Omental fat pad (tissue), 3 donors: ENCODE measurements at regions not wholly inside any gene's neighbourhood (a gene's known extent, or its start where the extent isn't known, plus 50 kb on each side); places are given as distances from the start of the nearest gene placed in this dataset.
"Not testable (repeated sequence)": the region's sequence is repeated elsewhere in the genome, so short reads cannot be mapped to it uniquely, and the experiment has no call there.

Source experiments
- ATAC-seq: fragments of 150-250 bp; one replicate; pipeline ENCODE4 v1.9.1; 2016; ENCODE audit warnings: mild to moderate bottlenecking, moderate library complexity; ENCODE audit not compliant: low FRiP score
- DNase-seq: peaks from one replicate; pipeline ENCODE4 v3.0.0-alpha.2; 2019; ENCODE audit warnings: low spot score
- CTCF ChIP-seq, 3 donors: fragments of 450-650 bp; IDR thresholded peaks; one replicate each; pipeline ENCODE4 v1.5.1; 2016 to 2017; ENCODE audit warnings: antibody characterized with exemption in 3 of 3, mild to moderate bottlenecking in 3 of 3, moderate library complexity in 2 of 3

- TF ChIP-seq CTCF (IDR thresholded peaks at IDR 0.05) = no peak
- DNase-seq = no peak
- ATAC-seq = no peak
These were observed 226.0 kb upstream of the ANKH start for GRCh38 chr5:15097552-15097951.

- DNase-seq, ATAC-seq: not testable (repeated sequence)
These were observed 225.1 kb upstream of the ANKH start for GRCh38 chr5:15096686-15097085.

GRCh38 chr5:15092801-15093200, 221.2 kb upstream of the ANKH start:
- DNase-seq = no peak
- no peak for TF ChIP-seq CTCF (IDR thresholded peaks at IDR 0.05)
- ATAC-seq = no peak

- no peak for DNase-seq
- TF ChIP-seq CTCF (IDR thresholded peaks at IDR 0.05) = no peak
- no peak for ATAC-seq
These were observed 214.1 kb upstream of the ANKH start for GRCh38 chr5:15085671-15086070.

GRCh38 chr5:15082096-15082495, 210.5 kb upstream of the ANKH start:
- DNase-seq (no peak), ATAC-seq (no peak)
- TF ChIP-seq CTCF (IDR thresholded peaks at IDR 0.05) = no peak

GRCh38 chr5:15080219-15080618, 208.6 kb upstream of the ANKH start:
- no peak for DNase-seq
- ATAC-seq = no peak
- no peak for TF ChIP-seq CTCF (IDR thresholded peaks at IDR 0.05)

- no peak for TF ChIP-seq CTCF (IDR thresholded peaks at IDR 0.05)
- DNase-seq = no peak
- no peak for ATAC-seq
These were observed 208.0 kb upstream of the ANKH start for GRCh38 chr5:15079566-15079965.

GRCh38 chr5:15074651-15075050, 203.1 kb upstream of the ANKH start:
- ATAC-seq (no peak), DNase-seq (no peak)
- TF ChIP-seq CTCF (IDR thresholded peaks at IDR 0.05) = no peak
